ENCODE measurements at regions not wholly inside any gene's neighbourhood (a gene's known extent, or its start where the extent isn't known, plus 50 kb on each side); places are given as distances from the start of the nearest gene placed in this dataset.

DNA sequence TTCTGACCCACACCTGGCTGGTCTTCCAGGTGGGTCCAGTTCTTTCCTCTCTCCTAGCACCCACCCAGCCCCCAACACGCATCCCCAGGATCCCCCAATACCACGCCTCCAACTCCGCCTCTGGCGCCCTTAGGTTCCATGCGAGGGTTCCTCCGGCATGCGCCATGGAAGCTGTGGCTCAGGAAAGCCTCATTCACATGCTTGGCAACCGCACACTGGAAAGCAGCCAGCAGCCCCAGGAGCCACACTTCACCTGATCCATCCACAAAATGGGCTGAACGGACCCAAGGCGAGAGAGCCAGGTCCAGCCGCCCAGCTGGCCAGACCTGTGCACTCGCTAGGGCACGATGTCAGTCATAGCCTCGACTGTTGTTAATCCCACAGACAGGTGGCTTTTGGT is 161.2 kb downstream of the PSMG1 start:
- no peak overlapping the region for H3K4me3 ChIP-seq
- H3K27ac ChIP-seq (ENCODE audit: low read depth) = no peak overlapping the region
- H3K27me3 Mint-ChIP-seq (ENCODE audit: insufficient read depth, low read depth, poor library complexity) = peaks cover 15% of the 10 kb centered on the region
- no peak for TF ChIP-seq ZNF114 (CRISPR knock-in tag; IDR thresholded peaks at IDR 0.05)
- TF ChIP-seq ZNF331 (CRISPR knock-in tag; IDR thresholded peaks at IDR 0.05; ENCODE audit: low read depth) = no peak
- no peak for TF ChIP-seq STAT1 (IDR thresholded peaks at IDR 0.05; ENCODE audit: unreplicated experiment)
- no peak for TF ChIP-seq POLR2AphosphoS5 (IDR thresholded peaks at IDR 0.05; ENCODE audit: low read depth)
- TF ChIP-seq CREB1 (CRISPR knock-in tag; IDR thresholded peaks at IDR 0.05; ENCODE audit: low read depth) = no peak
- H3K27me3 ChIP-seq (ENCODE audit: insufficient read depth) = no peaks in the 10 kb centered on the region
- no peak for ATAC-seq
- H4K20me1 ChIP-seq (replicated peaks; ENCODE audit: insufficient read depth) = no peaks in the 10 kb centered on the region
- H3K4me2 ChIP-seq = no peak overlapping the region
- no peak for DNase-seq (ENCODE audit: low spot score)
- H3K4me1 Mint-ChIP-seq = peaks cover 36% of the 10 kb centered on the region
- peaks cover 6% of the 10 kb centered on the region for H3K36me3 Mint-ChIP-seq (ENCODE audit: low read depth)
- no peaks in the 10 kb centered on the region for H3K4me1 ChIP-seq (ENCODE audit: insufficient read depth)
- no peaks in the 10 kb centered on the region for H3K79me2 ChIP-seq (replicated peaks; ENCODE audit: insufficient read depth)
- H3K36me3 ChIP-seq (ENCODE audit: insufficient read depth) = no peaks in the 10 kb centered on the region
- peak overlapping the region; percentile 74; the same call in 1 of the 2 replicates for H2AFZ ChIP-seq
- no peak overlapping the region for H3K4me3 Mint-ChIP-seq
- H3K9me3 Mint-ChIP-seq = peaks cover 16% of the 10 kb centered on the region
- H3K9me2 ChIP-seq (ENCODE audit: insufficient read depth) = peaks cover 5% of the 10 kb centered on the region; the same call in 1 of the 2 replicates
- H3F3A ChIP-seq (replicated peaks; ENCODE audit: low read depth) = no peaks in the 10 kb centered on the region
- no peak overlapping the region; the same call in 1 of the 2 replicates for H3K27ac Mint-ChIP-seq

DNA sequence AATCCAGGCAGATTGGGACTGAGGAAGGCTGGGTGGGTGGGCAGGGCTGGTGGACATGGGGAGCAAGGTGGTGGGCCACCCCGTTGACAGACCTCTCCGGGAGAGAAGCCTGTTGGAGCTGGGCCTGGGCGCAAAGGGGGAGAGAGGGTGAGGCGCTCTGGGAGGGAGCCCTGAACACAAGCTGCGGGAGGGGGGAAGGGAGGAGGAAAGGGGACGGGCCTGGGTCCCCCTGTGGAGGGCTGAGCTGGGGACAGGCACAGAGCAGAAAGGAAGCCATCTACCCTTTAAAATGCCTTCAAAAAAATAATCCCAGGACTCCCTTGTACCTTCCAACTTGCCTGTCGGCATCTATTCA is 161.8 kb downstream of the PSMG1 start:
- no peak overlapping the region for H3K27ac Mint-ChIP-seq
- ATAC-seq = peak; percentile 61

More for the DNA sequence above, 161.8 kb downstream of the PSMG1 start:
- TF ChIP-seq ZNF462 (CRISPR knock-in tag; IDR thresholded peaks at IDR 0.05) (no peak), CREB1 (CRISPR knock-in tag; IDR thresholded peaks at IDR 0.05; ENCODE audit: low read depth) (no peak), JUNB (IDR thresholded peaks at IDR 0.05; ENCODE audit: unreplicated experiment) (no peak), EZH2 (IDR thresholded peaks at IDR 0.05; ENCODE audit: low read depth, unreplicated experiment) (no peak), EZH2phosphoT487 (IDR thresholded peaks at IDR 0.05; ENCODE audit: unreplicated experiment) (no peak)
- peaks cover 6% of the 10 kb centered on the region for H3K36me3 Mint-ChIP-seq (ENCODE audit: low read depth)
- H3K27ac ChIP-seq (ENCODE audit: low read depth) = no peak overlapping the region
- no peaks in the 10 kb centered on the region for H3F3A ChIP-seq (replicated peaks; ENCODE audit: low read depth)
- peaks cover 32% of the 10 kb centered on the region for H3K4me1 Mint-ChIP-seq
- no peak for DNase-seq (ENCODE audit: low spot score)
- H3K4me3 Mint-ChIP-seq = no peak overlapping the region
- peaks cover 16% of the 10 kb centered on the region for H3K9me3 Mint-ChIP-seq
- no peak overlapping the region for H3K4me3 ChIP-seq
- H3K27me3 Mint-ChIP-seq (ENCODE audit: insufficient read depth, low read depth, poor library complexity) = peaks cover 11% of the 10 kb centered on the region
- H3K9me2 ChIP-seq (ENCODE audit: insufficient read depth) = peaks cover 5% of the 10 kb centered on the region; the same call in 1 of the 2 replicates
- H3K27me3 ChIP-seq (ENCODE audit: insufficient read depth) = no peaks in the 10 kb centered on the region
- peak overlapping the region; percentile 74; the same call in 1 of the 2 replicates for H2AFZ ChIP-seq
- no peaks in the 10 kb centered on the region for H4K20me1 ChIP-seq (replicated peaks; ENCODE audit: insufficient read depth)
- H3K4me1 ChIP-seq (ENCODE audit: insufficient read depth) = no peaks in the 10 kb centered on the region
- H3K36me3 ChIP-seq (ENCODE audit: insufficient read depth) = no peaks in the 10 kb centered on the region
- no peak overlapping the region for H3K4me2 ChIP-seq
- no peaks in the 10 kb centered on the region for H3K79me2 ChIP-seq (replicated peaks; ENCODE audit: insufficient read depth)
